GM19023 (cell line): ENCODE measurements at regions not wholly inside any gene's neighbourhood (a gene's known extent, or its start where the extent isn't known, plus 50 kb on each side); places are given as distances from the start of the nearest gene placed in this dataset.
"Not testable (repeated sequence)": the region's sequence is repeated elsewhere in the genome, so short reads cannot be mapped to it uniquely, and the experiment has no call there.

Source experiments
- ATAC-seq: cut with Tn5 transposase; IDR thresholded peaks from one replicate; pipeline ENCODE4 v1.9.1; 2021; ENCODE audit warnings: mild to moderate bottlenecking, moderate library complexity; ENCODE audit not compliant: unreplicated experiment

DNA sequence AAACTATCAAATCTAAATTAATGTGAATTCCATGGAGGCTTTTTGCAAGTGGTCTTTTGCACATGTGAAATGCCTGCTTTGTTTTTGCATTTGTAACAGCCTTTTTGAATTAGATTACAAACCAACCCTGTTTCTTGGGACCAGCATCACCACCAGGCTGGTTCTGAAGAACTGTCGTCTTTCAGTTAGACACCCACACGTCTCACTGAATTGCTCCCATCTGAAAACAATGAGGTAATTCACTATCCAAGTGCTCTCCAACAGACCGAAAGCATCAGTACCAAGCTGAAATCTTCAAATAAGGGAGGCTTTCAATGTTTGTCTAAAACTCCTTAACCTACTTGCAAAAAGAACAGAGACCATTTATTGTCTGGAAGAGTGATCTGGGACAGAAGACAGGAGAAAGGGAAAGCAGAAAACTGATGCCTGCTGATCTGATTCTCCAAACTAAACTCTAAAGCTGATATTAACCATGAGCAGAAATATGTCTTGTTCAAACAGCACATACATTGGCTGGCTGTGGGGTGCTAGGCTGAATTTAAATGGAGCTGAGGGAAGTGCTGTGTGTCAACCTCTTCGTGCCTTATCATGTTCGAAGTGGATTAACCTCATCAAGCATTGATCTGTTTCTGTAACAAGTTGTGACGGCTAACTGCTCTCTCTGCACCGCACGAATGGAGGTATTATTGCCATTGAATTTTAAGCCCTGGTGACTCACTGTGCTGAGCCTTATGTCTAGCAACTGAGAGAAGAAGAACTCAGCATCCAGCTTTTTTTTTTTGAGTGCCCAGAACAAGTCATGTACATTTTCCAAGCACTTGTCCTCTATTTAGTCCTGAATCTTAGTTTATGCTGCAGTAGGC is 213.7 kb upstream of the P2RY1 start:
- ATAC-seq = no peak

GRCh38 chr3:152621967-152622810 is 212.7 kb upstream of the P2RY1 start:
- ATAC-seq = no peak

GRCh38 chr3:152622811-152623167 is 212.1 kb upstream of the P2RY1 start:
- ATAC-seq = no peak

DNA sequence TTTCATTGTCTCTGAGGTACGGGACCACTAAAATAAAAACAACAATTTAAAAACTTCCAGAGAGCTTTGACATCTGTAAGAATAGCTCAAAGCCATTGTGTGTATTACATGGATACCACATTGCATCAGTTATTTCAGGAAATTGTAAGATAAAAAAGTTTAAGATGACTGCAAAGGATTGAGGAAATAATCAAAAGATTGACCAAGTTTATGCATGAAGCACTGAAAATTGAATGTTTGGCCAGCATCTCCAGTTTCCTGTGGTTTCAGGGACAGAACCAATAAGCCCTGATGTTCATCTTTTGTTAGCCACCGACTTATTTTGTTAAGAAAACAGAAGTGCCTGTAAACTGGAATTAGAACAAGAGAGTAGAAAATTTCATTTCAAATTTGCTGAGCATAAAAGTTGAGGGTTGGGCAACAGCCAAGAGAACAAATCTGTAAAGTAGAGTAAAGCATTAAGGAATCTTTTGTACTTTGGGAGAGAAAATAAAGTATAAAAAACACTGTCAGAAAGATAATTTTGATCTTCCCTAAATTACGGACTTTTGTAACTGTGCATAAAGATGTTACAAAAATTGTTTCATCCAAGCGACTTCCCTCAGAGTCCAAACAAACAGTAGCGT is 211.5 kb upstream of the P2RY1 start:
- ATAC-seq = no peak

DNA sequence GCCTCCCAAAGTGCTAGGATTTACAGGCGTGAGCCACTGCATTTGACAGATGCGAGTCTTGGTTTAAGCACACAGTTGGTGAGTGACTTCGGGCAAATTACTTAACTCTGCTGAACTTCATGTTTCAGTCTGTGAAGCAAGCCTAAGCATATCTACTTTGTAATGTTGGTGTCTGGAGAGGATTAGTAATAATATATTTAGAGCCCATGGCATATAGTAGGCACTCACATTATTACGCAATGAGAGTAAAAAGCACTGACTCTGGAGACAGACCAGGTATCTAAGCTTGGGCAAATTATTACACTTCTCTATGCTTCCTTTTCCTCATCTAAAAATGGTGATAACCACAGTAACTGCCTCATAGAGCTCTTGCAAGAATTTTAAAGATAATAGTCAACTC is 208.7 kb upstream of the P2RY1 start:
- no peak for ATAC-seq

DNA sequence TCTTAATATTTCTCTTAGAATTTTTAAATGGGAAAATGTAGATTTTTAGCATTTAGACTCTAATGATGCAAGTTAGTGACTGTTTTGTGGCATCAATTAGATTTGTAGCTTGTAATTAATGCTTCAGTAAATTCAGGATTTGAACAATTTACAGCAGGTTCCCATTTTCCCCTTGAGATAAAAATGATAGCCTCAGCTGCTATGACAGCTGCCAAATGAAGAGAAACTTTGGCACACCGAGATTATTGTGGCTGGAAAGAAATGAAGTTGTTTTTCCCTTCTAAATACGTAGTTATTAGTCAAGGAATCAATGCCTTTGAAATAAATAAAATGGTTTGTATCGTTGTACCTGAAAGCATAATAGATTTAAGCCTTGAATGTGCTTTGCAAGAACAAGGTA is 206.4 kb upstream of the P2RY1 start:
- ATAC-seq = no peak

- ATAC-seq = no peak
Measured at GRCh38 chr3:152629363-152630122, 205.4 kb upstream of the P2RY1 start.

DNA sequence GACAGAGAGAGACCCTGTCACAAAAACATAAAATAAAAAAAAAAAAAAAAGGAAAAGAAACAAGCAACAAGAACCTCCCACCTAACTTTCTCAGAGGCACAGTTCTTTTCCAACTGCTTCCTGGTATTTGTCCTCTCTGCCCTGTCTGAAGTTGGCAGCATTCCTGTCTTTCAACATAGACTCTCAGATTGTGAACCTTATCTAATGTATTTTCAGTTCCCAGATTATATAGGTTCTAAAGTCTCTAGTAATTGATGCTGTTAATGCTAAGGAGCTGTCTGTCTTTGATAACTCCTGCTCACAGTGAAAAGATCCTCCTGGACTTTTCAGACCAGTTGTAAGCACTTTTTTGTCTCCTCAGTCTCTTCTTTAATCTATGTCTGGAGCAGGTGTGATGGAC is 199.5 kb upstream of the P2RY1 start:
- ATAC-seq = no peak

GRCh38 chr3:152636651-152637050 is 198.3 kb upstream of the P2RY1 start:
- ATAC-seq = no peak

DNA sequence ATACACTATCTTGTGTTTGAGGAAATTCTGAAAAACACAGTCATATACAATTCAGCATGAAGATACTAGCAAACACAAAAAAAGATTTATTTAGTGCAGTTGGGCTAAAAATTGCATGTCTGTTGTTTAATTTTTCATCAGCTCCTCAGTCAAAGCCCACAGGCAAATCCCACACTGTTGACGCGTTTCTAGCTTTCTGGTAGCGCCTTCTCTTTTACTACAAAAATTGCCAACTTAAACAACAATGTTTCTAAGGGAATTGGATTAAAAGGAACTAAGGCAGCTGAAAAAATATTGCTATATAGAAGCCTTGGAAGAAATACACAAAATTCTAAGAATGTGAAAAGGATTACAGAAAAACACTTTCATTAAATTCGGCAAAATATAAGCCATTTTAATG is 196.7 kb upstream of the P2RY1 start:
- no peak for ATAC-seq

DNA sequence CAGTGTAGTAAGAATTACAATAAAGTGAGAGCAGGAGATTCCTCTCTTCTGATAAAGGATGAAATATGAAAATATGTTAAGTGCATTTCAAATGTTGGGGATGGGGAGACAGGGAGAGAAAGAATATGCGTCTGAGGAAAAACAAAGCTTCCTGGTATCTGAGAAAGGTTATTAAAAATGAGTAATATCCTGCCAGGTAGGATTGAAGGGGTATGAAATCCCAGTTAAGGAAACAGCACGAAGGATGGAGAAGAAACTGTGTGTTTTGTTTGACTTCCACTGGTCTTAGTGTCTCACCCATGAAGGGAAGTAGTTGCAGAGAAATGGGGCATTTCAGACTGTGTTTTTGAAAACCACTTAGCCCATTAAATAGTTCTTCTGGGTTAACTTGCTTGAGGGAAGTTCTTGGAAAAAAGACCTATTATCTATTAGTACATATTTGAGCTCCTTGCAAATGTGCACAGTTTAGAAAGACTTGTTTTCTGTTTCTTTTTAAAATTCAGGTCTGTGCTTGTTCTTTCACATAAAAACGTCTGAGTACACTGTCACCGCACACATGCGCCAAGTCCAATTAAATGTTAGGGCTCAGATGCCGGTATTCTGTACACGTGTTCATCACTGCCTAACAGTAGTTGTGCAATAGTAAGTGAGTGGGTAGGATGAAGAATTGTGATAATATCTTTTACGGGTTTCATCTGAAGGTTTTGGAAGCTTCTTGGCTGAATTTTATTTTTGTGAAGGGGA is 196.1 kb upstream of the P2RY1 start:
- no peak for ATAC-seq

- ATAC-seq = no peak
Measured at GRCh38 chr3:152641198-152641597, 193.7 kb upstream of the P2RY1 start.

DNA sequence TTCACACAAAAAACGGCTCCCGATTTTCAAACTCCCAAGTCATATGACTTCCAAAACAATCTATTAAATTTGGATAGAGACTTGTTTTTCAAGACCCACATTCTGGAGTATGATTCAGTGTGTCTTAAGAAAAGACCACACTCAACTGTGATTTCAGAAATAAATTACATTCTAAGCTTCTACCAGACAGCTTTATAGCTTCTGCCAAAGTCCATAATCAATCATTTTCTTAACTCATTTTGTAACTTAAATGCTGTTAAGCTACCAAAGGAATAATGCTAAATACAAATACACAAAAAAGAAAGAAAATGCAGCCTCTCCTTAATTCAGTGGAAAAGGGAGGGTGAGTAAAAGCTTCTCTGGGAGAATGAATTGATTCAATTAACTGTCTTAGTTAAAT is 192.3 kb upstream of the P2RY1 start:
- ATAC-seq = no peak

- ATAC-seq = no peak
Measured at GRCh38 chr3:152644478-152644877, 190.5 kb upstream of the P2RY1 start.

DNA sequence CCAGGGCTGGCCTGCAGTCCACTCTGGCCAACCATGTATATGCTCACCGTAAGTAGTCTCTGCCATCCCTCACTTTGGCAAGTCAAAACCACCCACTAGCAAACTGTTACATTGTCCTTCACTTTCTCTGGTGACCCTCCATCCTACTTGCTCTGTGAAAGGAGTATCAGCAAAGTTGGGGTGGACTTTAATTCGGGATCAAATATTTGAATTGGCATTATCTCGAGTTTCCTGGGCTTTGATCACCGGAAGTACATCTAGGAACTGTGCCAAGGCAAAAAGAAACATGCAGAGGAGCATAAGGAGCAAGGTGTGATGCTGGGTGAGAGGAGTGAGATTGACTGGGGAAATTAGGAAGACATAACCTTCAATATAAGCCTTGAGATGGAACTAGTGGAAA is 188.9 kb upstream of the P2RY1 start:
- ATAC-seq = no peak

DNA sequence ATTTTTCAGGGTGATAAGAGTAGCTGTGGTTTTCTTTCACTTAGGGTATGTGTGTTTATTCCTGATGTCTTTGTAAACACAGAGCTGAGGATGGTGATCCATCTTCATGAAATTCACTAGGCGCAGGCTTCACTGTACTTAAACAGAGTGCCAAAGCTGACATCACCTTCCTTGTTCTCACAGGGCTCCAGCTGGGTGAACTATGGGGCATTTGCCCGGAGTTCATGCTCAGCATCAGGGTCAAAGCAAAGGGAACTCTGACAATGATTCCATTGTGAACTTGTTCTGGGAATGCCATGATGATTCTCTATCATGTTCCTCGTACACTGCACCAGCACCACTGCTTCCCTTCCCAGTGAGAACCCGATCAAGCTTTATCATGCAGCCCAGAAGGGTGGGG is 184.8 kb upstream of the P2RY1 start:
- ATAC-seq = no peak

DNA sequence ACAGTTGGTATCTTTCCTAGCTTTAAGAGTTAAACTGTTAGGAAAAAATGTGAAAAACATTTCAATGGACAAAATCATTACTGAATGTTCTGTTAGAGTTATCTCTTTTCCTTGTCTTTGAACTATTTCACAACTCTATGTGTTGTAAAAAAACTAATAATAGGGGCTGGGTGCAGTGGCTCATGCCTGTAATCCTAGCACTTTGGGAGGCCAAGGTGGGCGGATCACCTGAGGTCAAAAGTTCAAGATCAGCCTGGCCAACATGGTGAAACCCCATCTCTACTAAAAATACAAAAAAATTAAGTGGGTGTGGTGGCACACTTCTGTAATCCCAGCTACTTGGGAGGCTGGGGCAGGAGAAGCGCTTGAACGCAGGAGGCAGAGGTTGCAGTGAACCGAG is 184.0 kb upstream of the P2RY1 start:
- ATAC-seq = not testable (repeated sequence)

- no peak for ATAC-seq
Measured at GRCh38 chr3:152656214-152656971, 178.5 kb upstream of the P2RY1 start.

DNA sequence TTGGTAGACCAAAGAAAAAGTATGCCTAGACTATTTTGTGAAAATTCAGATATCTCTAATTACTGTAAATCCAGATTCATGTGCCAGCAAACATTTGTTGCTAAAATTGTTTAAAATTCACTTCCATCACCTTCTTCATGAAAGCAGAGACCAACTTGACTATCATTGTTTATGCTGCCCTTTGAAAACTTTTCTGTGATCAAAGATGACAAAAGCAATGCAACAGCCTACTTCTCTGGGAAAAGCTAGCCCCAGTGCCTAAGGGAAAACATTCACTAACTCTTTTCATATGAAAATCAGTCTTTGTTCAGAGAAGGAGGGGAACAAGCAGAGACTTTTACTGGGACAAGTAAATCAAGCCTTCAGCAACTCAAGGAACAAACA is 178.0 kb upstream of the P2RY1 start:
- no peak for ATAC-seq
